Trophoblast cell (in vitro differentiated cells and primary cell): ENCODE measurements at regions not wholly inside any gene's neighbourhood (a gene's known extent, or its start where the extent isn't known, plus 50 kb on each side); places are given as distances from the start of the nearest gene placed in this dataset.

Experiments
- DNase-seq, 2 donors: peaks; one replicate each; pipeline ENCODE4 v3.0.0-alpha.2; 2016
- H2AFZ ChIP-seq: 2 replicates; pipeline ENCODE4 v1.6.1; 2013; ENCODE audit warnings: low read length, moderate library complexity, mild to moderate bottlenecking; ENCODE audit not compliant: insufficient read depth, poor library complexity
- H2AK5ac ChIP-seq: 2 replicates; pipeline ENCODE4 v1.6.1; 2013; ENCODE audit warnings: mild to moderate bottlenecking, low read length
- H2BK120ac ChIP-seq: 2 replicates; pipeline ENCODE4 v1.6.1; 2013; ENCODE audit warnings: low read length, mild to moderate bottlenecking, moderate library complexity; ENCODE audit not compliant: insufficient read depth, poor library complexity
- H2BK12ac ChIP-seq: 2 replicates; pipeline ENCODE4 v1.6.1; 2013; ENCODE audit warnings: mild to moderate bottlenecking, low read length, moderate library complexity
- H2BK5ac ChIP-seq: 2 replicates; pipeline ENCODE4 v1.6.1; 2013; ENCODE audit warnings: low read length, low read depth, moderate library complexity, mild to moderate bottlenecking; ENCODE audit not compliant: poor library complexity
- H3K14ac ChIP-seq: 2 replicates; pipeline ENCODE4 v1.6.1; 2013; ENCODE audit warnings: mild to moderate bottlenecking, low read length
- H3K18ac ChIP-seq: 2 replicates; pipeline ENCODE4 v1.6.1; 2013; ENCODE audit warnings: mild to moderate bottlenecking, low read length
- H3K23ac ChIP-seq: 2 replicates; pipeline ENCODE4 v1.6.1; 2013; ENCODE audit warnings: low read length
- H3K27ac ChIP-seq: 2 replicates; pipeline ENCODE4 v1.5.1; 2013; ENCODE audit warnings: low read depth, mild to moderate bottlenecking, inconsistent platforms, low read length, moderate library complexity
- H3K27me3 ChIP-seq: 2 replicates; pipeline ENCODE4 v1.6.1; 2013; ENCODE audit warnings: inconsistent platforms, mild to moderate bottlenecking, low read length, moderate library complexity; ENCODE audit not compliant: insufficient read depth
- H3K36me3 ChIP-seq, 2 experiments: 1 replicate in 1 of 2; 2 replicates in 1 of 2; pipeline ENCODE4 v1.6.1; 2013; ENCODE audit warnings: low read length in 2 of 2, mild to moderate bottlenecking in 2 of 2, moderate library complexity in 1 of 2; ENCODE audit not compliant: insufficient read depth in 2 of 2, control insufficient read depth in 1 of 2
- H3K4ac ChIP-seq: 2 replicates; pipeline ENCODE4 v1.6.1; 2013; ENCODE audit warnings: low read depth, mild to moderate bottlenecking, low read length, moderate library complexity
- H3K4me1 ChIP-seq, 2 experiments: 1 replicate in 1 of 2; 2 replicates in 1 of 2; pipeline ENCODE4 v1.6.1; 2013; ENCODE audit warnings: low read length in 2 of 2, mild to moderate bottlenecking in 2 of 2, moderate library complexity in 1 of 2; ENCODE audit not compliant: insufficient read depth in 2 of 2, control insufficient read depth in 1 of 2
- H3K4me2 ChIP-seq: 2 replicates; pipeline ENCODE4 v1.6.1; 2013; ENCODE audit warnings: inconsistent platforms, mild to moderate bottlenecking, low read length, moderate library complexity
- H3K4me3 ChIP-seq: 2 replicates; pipeline ENCODE4 v1.5.1; 2013; ENCODE audit warnings: mild to moderate bottlenecking, low read depth, low read length, inconsistent platforms
- H3K79me1 ChIP-seq: one replicate; pipeline ENCODE4 v1.6.1; 2013; ENCODE audit warnings: low read length
- H3K79me2 ChIP-seq: 2 replicates; pipeline ENCODE4 v1.6.1; 2013; ENCODE audit warnings: low read length, mild to moderate bottlenecking; ENCODE audit not compliant: control insufficient read depth, insufficient read depth, poor library complexity
- H3K9ac ChIP-seq: 2 replicates; pipeline ENCODE4 v1.6.1; 2013; ENCODE audit warnings: mild to moderate bottlenecking, low read length
- H3K9me3 ChIP-seq: 2 replicates; pipeline ENCODE4 v1.6.1; 2013; ENCODE audit warnings: low read depth, mild to moderate bottlenecking, control low read depth, inconsistent platforms, low read length; ENCODE audit not compliant: insufficient read depth
- H4K12ac ChIP-seq: 2 replicates; pipeline ENCODE4 v1.6.1; 2013; ENCODE audit warnings: low read depth, mild to moderate bottlenecking, low read length, moderate library complexity
- H4K8ac ChIP-seq: 2 replicates; pipeline ENCODE4 v1.6.1; 2013; ENCODE audit warnings: low read depth, mild to moderate bottlenecking, low read length, moderate library complexity
- H4K91ac ChIP-seq: one replicate; pipeline ENCODE4 v1.6.1; 2013; ENCODE audit warnings: low read depth, mild to moderate bottlenecking, low read length, moderate library complexity
- WGBS: extraction: QIAGEN DNeasy Blood & Tissue Kit; methylation state at CpG from one replicate; pipeline ENCODE4 v1.1.7; 2013; ENCODE audit warnings: missing lambda C conversion rate; ENCODE audit not compliant: insufficient read length, insufficient coverage; ENCODE audit errors: extremely low coverage; 5-methylcytosine and 5-hydroxymethylcytosine counted together

GRCh38 chr4:187176261-187176910 is 452.7 kb upstream of the FAT1 start:
- Histone ChIP-seq H2AFZ (no peak overlapping the region), H3K79me2 (no peaks in the 10 kb centered on the region), H3K9me3 (no peaks in the 10 kb centered on the region), H4K8ac (no peak overlapping the region), H3K27ac (no peak overlapping the region), H2AK5ac (no peak overlapping the region), H3K23ac (no peak overlapping the region), H3K18ac (no peak overlapping the region), H3K4me1 (no peaks in the 10 kb centered on the region), H3K79me1 (no peaks in the 10 kb centered on the region), H3K4ac (no peak overlapping the region), H3K4me2 (no peak overlapping the region), H4K12ac (no peak overlapping the region), H3K36me3 (no peaks in the 10 kb centered on the region), H3K27me3 (no peaks in the 10 kb centered on the region), H3K9ac (no peak overlapping the region), H2BK120ac (no peak overlapping the region), H4K91ac (no peak overlapping the region), H2BK5ac (no peak overlapping the region), H3K4me3 (no peak overlapping the region), H3K14ac (no peak overlapping the region), H2BK12ac (no peak overlapping the region)
- DNase-seq, result no peak
- no CpG with 5 or more reads among the region's 24 CpGs for WGBS

DNA sequence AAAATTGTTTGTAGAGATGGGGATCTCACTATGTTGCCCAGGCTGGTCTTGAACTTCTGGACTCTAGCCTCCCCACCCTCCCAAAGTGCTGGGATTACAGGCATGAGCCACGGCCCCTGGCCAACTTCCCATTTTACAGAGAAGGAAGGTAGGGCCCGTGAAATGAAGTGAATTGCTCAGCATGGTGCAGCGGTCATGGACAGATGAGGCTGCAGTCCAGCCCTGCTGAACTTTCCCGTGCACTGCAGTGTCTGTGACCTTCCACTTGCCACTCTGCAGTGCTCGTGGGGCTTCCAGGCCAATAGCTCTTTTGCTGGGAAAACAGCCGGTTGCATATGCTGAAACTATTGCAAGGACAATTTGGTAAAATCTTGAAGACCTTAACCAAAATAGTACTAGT is 454.4 kb upstream of the FAT1 start:
- Histone ChIP-seq H4K8ac (no peak overlapping the region), H3K23ac (no peak overlapping the region), H3K36me3 (no peaks in the 10 kb centered on the region), H3K4me2 (no peak overlapping the region), H3K4me3 (no peak overlapping the region), H4K91ac (no peak overlapping the region), H2BK12ac (no peak overlapping the region), H3K9me3 (no peaks in the 10 kb centered on the region), H3K27ac (no peak overlapping the region), H2BK5ac (no peak overlapping the region), H3K9ac (no peak overlapping the region), H3K4me1 (no peaks in the 10 kb centered on the region), H3K79me2 (no peaks in the 10 kb centered on the region), H3K27me3 (no peaks in the 10 kb centered on the region), H3K4ac (no peak overlapping the region), H4K12ac (no peak overlapping the region), H3K18ac (no peak overlapping the region), H3K79me1 (no peaks in the 10 kb centered on the region), H3K14ac (no peak overlapping the region), H2AFZ (no peak overlapping the region), H2BK120ac (no peak overlapping the region), H2AK5ac (no peak overlapping the region)
- no CpG with 5 or more reads among the region's 6 CpGs for WGBS
- DNase-seq, result no peak

DNA sequence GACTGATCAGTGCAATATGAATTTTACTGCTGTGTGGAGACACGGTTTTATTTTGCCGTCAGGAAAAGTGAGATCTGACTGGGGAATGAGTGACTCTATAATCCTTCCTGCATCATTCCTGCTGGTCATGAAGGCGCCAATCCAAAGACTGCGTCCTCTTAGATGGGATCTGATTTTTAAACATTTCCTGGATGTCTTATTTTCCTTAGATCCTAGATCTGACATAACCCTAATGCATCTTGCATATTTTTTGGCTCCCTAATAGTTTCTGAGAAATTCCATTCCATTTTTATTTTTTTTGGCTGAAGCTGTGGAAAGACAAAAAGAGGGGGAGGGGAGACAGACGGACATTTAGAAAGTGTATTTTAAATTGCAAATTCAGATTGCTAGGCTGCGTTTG is 454.9 kb upstream of the FAT1 start:
- Histone ChIP-seq H4K8ac (no peak overlapping the region), H3K4ac (no peak overlapping the region), H2BK120ac (no peak overlapping the region), H2AK5ac (no peak overlapping the region), H4K91ac (no peak overlapping the region), H4K12ac (no peak overlapping the region), H3K4me3 (no peak overlapping the region), H3K4me2 (no peak overlapping the region), H2BK12ac (no peak overlapping the region), H3K79me2 (no peaks in the 10 kb centered on the region), H3K18ac (no peak overlapping the region), H3K27ac (no peak overlapping the region), H3K27me3 (no peaks in the 10 kb centered on the region), H3K9ac (no peak overlapping the region), H3K79me1 (no peaks in the 10 kb centered on the region), H3K14ac (no peak overlapping the region), H2BK5ac (no peak overlapping the region), H3K4me1 (no peaks in the 10 kb centered on the region), H2AFZ (no peak overlapping the region), H3K9me3 (no peaks in the 10 kb centered on the region), H3K36me3 (no peaks in the 10 kb centered on the region), H3K23ac (no peak overlapping the region)
- DNase-seq, result no peak
- no CpG with 5 or more reads among the region's 6 CpGs for WGBS

- no CpG with 5 or more reads among the region's 10 CpGs for WGBS
- H2BK120ac ChIP-seq, result no peak overlapping the region
Observed at GRCh38 chr4:187179086-187180058, 455.7 kb upstream of the FAT1 start.

More at GRCh38 chr4:187179086-187180058, 455.7 kb upstream of the FAT1 start:
- no peak overlapping the region for H4K12ac ChIP-seq
- H3K4me2 ChIP-seq, result no peak overlapping the region
- H4K91ac ChIP-seq, result no peak overlapping the region
- H4K8ac ChIP-seq, result no peak overlapping the region
- H3K4ac ChIP-seq, result no peak overlapping the region
- no peak overlapping the region for H3K4me3 ChIP-seq
- H2BK5ac ChIP-seq, result no peak overlapping the region
- H3K79me1 ChIP-seq, result no peaks in the 10 kb centered on the region
- H3K18ac ChIP-seq, result no peak overlapping the region
- DNase-seq, result no peak
- H3K14ac ChIP-seq, result no peak overlapping the region
- H2AK5ac ChIP-seq, result no peak overlapping the region
- H3K4me1 ChIP-seq, result no peaks in the 10 kb centered on the region
- no peak overlapping the region for H3K23ac ChIP-seq
- H3K79me2 ChIP-seq, result no peaks in the 10 kb centered on the region
- H3K9me3 ChIP-seq, result no peaks in the 10 kb centered on the region
- H3K27ac ChIP-seq, result no peak overlapping the region
- no peaks in the 10 kb centered on the region for H3K36me3 ChIP-seq
- no peak overlapping the region for H3K9ac ChIP-seq
- H2AFZ ChIP-seq, result no peak overlapping the region
- no peaks in the 10 kb centered on the region for H3K27me3 ChIP-seq
- H2BK12ac ChIP-seq, result no peak overlapping the region
